HG02938 (cell line): ENCODE measurements at regions not wholly inside any gene's neighbourhood (a gene's known extent, or its start where the extent isn't known, plus 50 kb on each side); places are given as distances from the start of the nearest gene placed in this dataset.
"Not testable (repeated sequence)": the region's sequence is repeated elsewhere in the genome, so short reads cannot be mapped to it uniquely, and the experiment has no call there.

Experiments used
- ATAC-seq: cut with Tn5 transposase; IDR thresholded peaks from one replicate; pipeline ENCODE4 v1.9.1; 2021; ENCODE audit warnings: mild to moderate bottlenecking, moderate library complexity; ENCODE audit not compliant: unreplicated experiment

DNA sequence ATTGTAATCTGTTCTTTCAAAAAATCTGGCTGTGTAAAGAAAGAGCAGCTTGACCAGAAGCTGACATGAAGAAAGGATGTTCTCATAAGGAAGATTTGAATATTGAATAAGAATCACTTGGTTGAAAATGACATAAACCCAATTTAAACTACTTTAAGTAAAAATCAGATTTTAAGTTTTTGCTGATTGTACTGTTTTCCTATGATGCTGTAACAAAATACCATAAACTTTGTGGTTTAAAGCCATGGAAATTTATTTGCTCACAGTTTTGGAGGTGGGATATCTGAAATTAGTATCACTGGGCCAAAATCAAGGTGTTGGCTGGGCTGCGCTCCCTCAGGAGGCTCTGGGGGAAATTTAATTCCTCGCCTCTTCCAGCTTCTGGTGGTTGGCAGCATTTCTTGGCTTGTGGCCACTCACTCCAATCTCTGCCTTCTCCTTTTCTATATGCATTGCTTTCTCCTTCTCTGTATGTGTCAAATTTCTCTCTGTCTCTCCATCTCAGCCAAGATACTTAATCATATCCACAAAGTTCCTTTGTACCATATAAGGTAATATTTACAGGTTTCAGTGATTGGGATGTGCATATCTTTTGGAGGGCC, 141.2 kb upstream of the ZFP64 start:
- no peak for ATAC-seq

DNA sequence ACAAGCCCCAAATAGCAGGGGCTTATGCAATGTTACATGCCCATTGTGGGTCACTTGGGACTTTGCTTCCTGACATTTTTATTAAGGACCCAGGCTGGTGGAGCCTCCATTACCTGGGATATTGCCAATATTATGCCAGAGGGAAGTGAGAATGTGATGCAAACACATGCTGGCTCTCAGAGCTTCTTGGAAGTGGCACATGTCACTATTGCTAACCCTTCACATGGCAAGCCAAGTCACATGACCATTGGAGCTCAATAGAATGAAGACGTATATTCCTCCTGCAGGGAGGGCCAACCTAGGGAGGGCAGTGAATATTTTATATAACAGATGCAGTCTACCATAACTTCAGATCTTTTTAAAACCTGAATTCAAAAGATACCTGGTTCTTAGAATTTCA, 140.7 kb upstream of the ZFP64 start:
- no peak for ATAC-seq

DNA sequence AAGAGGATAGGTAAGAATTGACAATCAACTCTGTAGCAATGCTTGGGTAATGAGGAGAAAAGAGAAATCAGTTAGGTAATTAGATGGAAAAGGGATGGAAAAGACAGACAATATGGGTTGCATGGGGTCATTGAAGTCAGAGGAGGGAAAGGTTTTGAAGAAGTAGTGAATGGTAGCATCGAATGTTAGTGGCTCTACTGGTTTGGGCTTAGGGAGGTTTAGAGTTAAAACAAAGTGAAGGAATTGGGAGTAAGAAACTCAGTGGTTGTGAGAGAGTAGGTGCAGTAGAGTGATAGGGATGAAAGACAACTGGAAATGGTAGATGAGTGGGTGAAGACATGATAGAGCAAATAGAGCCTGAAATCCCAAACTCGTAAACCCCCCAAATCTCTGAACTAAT, 140.1 kb upstream of the ZFP64 start:
- ATAC-seq = no peak

DNA sequence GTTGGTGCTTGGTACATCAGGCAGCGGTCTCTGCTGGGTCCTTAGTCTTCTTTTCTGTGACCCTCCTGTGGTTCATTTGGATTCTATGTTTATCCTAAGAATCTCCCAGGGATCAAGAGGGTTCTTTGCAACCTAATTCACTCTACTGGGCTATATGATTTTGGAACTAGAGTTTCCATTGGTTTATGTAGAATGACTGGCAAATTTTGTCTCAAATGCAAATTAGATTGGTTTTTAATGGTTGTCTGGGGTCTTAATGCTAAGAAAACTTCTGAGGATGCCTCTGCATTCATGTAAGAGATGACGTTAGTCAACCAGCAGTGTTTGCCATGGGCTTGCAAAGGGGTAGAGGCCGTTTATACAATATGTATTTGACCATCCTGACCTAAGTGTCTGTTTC, 129.8 kb upstream of the ZFP64 start:
- ATAC-seq = no peak

DNA sequence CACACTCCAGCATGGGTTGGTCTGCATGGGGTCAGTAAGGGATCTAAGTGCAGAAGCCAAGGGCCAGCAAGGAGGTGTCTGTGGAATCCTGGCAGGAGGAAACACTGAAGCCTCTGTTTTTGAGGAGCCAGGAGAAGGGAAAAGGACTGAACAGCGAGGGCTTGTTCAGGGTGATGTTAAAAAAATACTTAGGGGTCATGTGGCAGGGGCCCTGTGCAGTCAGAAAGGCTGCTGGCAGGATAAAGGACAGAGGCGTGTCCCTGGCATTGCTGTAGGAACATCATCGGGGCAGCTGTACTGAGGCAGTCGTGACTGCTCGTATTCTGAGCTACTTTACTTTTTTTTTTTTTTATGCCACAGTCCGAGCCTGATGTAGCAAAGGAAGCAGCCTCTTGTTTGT, 127.1 kb upstream of the ZFP64 start:
- ATAC-seq = no peak

DNA sequence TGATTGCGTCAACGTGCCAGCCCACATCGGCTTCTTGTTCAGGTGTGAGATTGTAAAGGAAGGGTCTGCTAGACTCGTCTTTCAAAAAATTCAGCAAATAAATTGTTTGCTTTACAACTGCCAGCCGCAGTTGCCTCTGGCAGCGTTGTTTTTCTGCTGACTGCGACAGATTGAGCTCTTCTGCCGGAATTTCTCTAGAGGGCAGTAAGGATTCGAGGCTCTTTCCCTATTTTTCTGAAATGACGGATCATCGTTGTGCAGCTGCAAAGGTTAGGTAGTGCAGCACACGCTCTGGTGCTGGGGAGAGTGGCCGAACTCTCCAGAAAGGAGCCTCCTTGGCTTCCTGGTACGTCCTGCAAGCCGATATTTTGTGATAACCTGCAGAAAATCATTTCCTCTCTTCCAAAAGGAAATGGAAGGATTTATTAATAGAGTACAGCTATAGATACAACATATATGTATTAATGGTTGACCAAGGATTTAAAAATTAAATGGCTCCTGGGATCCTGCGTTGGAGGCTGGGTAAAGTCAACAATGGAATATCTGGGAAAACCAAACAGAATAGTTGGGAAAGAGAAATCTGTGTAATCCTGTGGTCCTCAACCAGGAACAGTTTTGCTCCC, 121.9 kb upstream of the ZFP64 start:
- ATAC-seq = no peak

DNA sequence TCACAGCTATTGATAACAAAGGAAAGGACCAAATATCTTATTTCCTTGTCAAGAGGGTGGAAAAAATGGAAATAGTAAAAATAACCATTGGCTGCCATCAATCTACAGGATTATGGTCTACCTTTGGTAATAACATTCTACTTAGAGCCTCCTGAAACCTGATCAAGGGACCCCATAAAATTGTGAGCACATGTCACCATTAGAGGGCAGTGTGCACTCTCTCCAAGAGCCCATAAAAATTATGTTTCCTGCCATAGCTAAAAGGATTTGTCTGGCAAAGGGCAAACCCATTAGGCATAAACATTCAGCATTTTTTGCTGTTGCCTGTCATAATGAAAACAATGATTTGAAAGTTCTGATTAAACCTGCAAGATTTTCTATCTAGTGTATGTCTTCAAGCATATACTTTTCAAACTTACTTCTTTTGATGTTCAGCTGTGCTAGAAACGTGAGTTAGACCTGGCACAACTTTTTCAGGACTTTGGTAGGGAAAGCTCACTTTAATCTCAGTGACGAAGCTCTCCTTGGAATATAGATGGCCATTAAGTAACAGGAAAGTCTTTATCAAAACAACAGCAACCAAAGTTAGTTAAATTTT, 120.7 kb upstream of the ZFP64 start:
- peak; percentile 73 for ATAC-seq

DNA sequence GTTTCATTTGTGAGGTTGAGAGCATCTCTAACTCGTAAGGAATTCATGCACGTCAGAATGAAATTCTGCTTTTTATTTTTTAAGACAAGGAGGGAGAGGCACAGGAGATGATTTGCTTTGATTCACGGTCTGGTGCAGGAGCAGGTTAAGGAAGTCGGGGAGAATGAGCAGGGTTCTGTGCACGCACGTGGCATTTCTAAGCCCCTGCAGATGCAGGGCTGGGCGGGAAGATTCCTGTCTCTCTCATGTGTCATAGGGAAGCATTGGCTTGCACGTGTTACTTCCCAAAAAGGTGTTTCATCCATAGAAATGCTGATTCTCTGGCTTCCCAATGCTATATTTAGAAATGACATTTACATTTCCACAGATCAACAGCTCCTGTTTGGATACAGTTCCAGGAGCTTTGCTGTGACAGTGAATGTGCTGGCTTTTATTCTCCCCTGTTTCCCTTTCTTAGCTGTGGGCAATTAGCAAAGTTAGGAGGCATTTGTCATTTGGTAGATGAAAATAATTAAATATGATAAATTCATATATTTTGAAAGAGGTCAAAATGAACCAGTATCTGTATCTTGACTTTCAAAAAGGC, 119.7 kb upstream of the ZFP64 start:
- ATAC-seq = no peak

DNA sequence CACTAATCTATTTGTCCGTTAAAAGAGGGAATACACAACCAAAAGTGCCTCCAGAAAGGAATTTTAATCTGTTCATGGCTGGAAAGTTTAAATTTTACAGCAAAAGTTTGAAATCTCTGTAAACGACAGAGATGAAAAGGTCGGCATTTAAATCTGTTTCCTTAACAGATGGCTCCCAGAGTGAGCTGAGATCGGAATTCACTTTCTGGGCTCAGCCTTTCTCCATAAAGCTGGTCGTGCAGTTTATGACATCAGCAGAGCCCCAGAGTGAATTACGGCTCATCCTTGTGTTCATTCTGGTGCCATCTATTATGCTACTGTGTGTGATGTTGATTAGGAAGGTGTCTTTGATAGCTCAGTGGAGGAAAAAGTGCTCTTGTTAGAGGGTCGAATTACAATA, 117.6 kb upstream of the ZFP64 start:
- ATAC-seq = no peak

DNA sequence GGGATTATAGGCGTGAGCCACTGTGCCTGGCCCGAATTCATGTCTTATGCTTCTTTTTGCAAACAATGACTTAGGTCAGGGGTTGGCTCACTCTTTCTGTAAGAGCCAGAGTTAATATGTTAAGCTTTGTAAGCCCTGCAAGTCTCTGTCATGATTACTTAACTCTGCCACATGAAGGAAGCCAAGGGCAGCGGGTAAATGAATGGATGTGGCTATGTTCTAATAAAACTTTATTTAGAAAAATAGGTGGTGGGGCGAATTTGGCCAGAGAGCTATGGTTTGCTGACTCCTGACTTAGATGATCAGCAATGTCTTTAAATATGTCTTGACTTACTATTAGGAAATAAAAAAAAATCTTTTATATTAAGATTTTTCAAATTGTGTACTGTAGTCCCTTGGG, 114.9 kb upstream of the ZFP64 start:
- no peak for ATAC-seq

DNA sequence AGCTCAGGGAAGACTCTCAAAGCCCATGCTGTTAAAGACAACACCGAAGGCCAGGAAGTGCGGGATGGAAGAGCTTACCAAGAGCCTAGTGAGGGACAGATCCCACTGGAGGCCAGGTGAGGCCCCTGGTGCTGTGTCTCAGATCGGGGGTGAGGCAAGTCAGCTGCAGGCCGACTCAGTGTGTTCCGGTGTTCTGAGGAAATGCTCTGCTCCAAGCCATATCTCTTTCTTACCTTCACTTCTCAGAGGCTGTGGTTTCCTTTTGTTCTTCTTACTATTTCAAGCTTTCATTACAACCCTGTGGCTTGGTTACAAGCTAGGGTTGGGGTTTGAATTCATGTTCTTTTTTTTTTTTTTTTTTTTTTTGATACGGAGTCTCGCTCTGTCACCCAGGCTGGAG, 114.3 kb upstream of the ZFP64 start:
- no peak for ATAC-seq

DNA sequence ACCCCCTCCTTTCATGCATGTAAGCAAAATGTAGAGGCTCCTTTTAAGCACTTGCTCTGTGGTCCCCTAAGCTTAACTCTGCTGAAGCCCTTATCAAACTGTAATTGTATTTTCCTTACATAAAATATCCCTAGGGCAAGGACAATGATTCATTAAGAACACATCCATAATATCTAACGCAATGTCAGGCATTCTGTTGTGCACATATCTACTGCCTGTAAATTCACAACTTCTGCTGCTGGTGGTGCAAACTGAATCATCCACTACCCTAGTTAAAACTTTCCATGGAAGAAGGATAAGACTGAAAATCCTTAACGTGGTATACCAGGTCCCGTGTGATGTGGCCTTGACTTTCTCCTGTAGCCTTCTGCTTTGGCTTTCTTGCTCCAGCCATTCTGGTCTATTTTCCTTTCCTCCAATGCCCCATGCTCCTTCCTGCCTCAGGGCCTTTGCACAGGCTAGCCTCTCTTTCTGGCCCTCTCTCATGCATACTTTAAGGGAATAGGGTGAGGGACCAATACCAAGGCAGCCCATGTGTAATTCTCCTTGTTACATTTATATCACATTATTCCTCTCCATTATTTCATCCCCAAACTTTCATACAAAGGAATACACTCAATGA, 113.6 kb upstream of the ZFP64 start:
- ATAC-seq = no peak

DNA sequence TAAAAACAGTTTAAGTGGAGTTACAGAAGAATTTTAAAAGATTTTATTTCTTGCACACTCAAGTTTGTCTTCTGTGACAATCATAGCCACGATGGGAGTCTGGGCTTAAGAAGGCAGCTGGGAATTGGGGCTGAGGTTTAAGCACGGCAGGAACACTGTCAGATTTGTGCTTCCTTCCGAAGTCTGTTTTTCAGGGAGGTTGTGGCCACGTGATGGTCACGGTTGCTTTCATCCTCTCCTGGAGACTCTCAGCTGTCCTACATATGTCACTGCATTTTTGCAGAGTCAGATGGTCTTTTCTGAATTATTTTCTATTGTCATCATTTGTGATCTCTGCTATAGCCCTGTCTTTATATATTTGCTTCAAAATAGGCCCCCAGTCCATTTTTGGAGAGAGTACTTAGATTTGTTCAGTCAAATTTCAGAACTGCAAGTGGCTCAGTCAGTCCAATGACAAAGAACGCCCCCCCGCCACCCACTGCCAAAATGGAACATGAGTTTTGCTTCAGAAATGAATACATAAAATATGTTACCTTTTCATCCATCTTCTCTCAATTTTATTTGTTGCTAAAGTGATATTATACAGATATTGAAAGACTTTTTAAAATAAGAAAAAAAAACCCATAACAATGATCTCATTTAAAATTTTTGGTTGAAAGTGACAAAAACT, 111.8 kb upstream of the ZFP64 start:
- no peak for ATAC-seq

DNA sequence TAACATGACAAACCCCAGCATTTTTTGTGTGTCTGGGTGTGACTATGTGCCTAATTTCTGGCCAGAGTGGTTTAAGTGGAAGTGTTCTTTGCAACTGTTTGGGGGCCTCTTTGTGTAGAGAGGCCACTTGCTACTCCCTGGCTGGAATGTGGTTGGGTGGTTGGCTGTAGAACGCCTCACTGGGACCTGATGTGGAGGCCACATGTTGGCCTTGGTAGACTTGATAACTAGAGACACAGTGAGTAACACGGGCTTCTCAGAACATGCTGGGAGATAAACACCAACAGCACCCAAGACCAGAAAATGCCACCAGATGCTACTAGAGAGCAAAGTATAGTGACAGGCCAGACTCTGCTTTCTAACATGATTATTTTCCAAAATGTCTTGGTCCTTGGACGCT, 111.2 kb upstream of the ZFP64 start:
- ATAC-seq = no peak

DNA sequence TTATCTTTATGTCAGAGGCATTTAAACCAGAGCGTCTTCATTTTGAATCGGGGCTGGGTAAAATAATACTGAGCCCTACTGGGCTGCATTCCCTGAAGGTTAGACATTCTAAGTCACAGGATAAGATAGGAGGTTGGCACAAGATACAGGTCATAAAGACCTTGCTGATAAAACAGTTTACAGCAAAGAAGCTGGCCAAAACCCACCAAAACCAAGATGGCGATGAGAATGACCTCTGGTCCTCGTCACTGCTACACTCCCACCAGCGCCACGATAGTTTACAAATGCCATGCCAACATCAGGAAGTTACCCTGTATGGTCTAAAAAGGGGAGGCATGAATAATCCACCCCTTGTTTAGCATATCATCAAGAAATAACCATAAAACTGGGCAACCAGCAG, 110.5 kb upstream of the ZFP64 start:
- not testable (repeated sequence) for ATAC-seq

DNA sequence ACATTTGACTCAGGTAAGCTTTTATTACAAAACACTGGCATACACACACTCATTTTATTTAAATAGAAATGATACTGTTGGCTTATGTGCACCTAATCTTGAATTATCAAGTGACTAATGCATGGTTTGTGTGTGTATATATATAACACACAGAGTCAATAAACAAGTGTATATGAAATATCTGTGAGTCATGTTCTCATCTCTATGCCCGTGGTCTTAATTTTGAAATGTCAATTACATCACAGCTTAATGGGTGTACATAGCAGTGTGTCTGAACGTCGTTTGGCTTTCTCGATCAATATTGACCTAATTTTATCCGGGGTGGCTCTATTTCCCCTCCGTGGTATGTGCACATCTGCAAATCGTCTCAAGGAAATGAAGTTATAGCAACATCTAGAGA, 104.0 kb upstream of the ZFP64 start:
- ATAC-seq = no peak

DNA sequence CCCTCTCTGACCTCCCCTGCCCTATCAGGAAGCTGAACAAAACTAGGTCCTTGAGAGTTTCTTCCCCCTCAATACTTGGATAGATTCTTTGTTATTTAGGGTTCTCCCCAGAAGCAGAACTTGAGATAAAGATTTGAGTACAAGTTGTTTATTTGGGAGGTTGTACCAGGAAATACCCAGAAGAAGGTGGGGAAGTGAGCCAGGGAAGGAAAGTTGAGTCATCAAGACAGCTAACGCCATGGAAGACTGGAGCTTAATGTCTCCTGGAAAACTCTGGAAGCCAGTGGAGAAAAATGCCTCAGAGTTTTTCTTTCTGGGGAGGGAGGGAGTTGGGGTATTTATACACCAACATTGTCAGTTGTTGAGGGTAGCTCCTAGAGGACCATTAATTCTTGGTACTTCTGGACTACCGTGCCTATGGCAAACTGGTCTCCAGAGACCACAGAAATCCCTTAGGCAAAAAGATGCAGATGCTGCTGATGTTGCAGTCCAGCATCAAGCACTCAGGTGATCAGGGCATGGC, 102.6 kb upstream of the ZFP64 start:
- no peak for ATAC-seq

DNA sequence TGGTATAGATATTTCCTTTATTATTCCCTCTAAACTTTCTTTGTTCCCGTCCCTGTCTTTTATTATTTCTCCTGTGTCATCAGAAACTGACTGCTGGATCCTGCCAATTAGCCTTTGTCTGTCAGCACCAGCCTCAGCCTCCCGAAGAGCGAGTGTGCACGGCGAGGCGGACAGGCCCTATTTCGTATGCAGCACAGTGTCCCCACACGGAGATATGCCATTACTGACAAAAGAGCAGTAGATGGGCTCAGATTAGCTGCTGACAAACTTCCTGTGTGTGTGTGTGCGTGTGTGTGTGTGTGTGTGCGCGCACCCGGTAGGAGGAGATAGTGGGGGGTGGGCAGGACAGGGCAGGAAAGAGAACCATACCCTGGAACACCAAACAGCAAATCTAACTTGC, 99.5 kb upstream of the ZFP64 start:
- ATAC-seq = no peak

DNA sequence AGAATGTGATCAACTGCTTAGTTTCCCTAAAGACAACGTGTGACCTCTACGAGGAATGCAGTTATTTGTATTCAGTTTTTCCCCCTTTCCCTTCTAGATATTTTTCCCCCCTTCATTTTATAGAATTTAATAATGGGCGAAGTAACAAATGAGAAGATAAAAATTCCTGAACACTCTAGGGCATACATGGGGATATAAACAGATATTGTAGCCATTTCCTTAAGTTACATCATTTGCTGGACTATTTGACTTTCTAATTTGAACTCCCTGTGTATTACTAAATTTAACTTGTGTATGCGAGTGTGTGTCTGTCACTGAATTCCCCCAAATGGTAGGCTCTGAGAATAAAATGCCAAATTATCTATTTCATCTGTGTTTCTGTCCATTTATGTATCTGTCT, 99.0 kb upstream of the ZFP64 start:
- ATAC-seq = no peak

DNA sequence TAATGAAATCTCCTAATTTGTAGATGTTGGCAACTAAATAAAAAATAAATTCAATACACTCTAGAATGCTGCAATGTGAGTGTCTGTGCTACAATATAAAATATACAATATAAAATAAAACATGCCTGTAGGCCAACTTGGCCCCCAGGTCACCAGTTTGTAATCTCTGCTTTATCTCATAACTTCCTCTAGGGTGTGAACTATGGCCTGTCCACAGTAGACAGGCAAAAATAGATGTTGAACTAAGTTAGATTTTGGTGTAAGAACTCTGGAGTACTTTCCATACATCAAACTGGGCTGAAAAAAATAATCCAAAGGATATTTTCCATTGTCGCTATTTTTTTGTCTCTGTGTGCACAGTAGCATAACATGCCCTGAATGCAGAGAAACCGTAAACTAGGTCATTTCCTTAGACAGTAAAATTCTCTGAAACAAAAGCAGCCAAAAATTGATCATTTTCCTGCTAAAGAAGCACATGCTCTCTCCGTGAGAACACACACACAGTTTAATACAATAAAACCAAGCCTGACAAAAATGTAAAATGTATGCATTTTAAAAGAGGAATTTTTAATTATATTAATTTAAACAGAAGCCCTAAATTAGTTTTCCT, 98.5 kb upstream of the ZFP64 start:
- ATAC-seq = no peak

DNA sequence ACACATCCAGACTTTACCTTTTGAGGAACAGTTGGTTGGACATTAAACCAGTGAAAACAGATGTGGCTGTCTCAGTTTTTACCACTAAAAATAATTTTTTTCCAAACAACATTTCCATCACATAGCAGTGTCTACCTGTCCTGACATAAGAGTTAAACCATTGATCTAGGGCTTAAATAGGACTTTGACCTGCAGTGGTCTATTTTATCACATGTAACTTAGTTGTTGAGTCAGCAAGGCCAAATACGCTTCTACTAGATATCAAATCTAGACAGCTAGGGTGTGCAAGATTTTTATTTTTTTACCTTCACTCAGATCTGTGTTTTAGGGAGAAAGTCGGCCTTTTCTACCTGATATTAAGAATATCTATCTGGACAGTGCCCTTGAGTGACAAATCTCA, 88.8 kb upstream of the ZFP64 start:
- ATAC-seq = no peak
